Endothelial cell (in vitro differentiated cells): ENCODE measurements at regions not wholly inside any gene's neighbourhood (a gene's known extent, or its start where the extent isn't known, plus 50 kb on each side); places are given as distances from the start of the nearest gene placed in this dataset.

Experiments
- DNase-seq: peaks from one replicate; pipeline ENCODE4 v3.0.0; 2021; ENCODE audit warnings: low spot score
- H3K27ac Mint-ChIP-seq: one replicate; pipeline ENCODE4 v1.8.0; 2021; ENCODE audit warnings: mixed read lengths, inconsistent platforms; ENCODE audit not compliant: unreplicated experiment
- H3K27me3 Mint-ChIP-seq: one replicate; pipeline ENCODE4 v1.8.0; 2021; ENCODE audit warnings: mild to moderate bottlenecking, moderate library complexity, mixed read lengths, inconsistent platforms; ENCODE audit not compliant: unreplicated experiment
- H3K36me3 Mint-ChIP-seq: one replicate; pipeline ENCODE4 v1.8.0; 2021; ENCODE audit warnings: mild to moderate bottlenecking, low read depth, mixed read lengths, inconsistent platforms; ENCODE audit not compliant: unreplicated experiment
- H3K4me1 Mint-ChIP-seq: one replicate; pipeline ENCODE4 v1.8.0; 2021; ENCODE audit warnings: mild to moderate bottlenecking, mixed read lengths, inconsistent platforms; ENCODE audit not compliant: unreplicated experiment
- H3K4me3 Mint-ChIP-seq: one replicate; pipeline ENCODE4 v1.8.0; 2021; ENCODE audit warnings: mild to moderate bottlenecking, mixed read lengths, inconsistent platforms; ENCODE audit not compliant: unreplicated experiment
- H3K9me3 Mint-ChIP-seq: one replicate; pipeline ENCODE4 v1.8.0; 2021; ENCODE audit warnings: mixed read lengths, inconsistent platforms; ENCODE audit not compliant: unreplicated experiment
- TF ChIP-seq, protein P1 (sequence below): fragments of 200-600 bp; sonication (generic); IDR thresholded peaks from one replicate; pipeline ENCODE4 v1.5.0; 2021; ENCODE audit warnings: antibody characterized with exemption; ENCODE audit not compliant: unreplicated experiment

DNA sequence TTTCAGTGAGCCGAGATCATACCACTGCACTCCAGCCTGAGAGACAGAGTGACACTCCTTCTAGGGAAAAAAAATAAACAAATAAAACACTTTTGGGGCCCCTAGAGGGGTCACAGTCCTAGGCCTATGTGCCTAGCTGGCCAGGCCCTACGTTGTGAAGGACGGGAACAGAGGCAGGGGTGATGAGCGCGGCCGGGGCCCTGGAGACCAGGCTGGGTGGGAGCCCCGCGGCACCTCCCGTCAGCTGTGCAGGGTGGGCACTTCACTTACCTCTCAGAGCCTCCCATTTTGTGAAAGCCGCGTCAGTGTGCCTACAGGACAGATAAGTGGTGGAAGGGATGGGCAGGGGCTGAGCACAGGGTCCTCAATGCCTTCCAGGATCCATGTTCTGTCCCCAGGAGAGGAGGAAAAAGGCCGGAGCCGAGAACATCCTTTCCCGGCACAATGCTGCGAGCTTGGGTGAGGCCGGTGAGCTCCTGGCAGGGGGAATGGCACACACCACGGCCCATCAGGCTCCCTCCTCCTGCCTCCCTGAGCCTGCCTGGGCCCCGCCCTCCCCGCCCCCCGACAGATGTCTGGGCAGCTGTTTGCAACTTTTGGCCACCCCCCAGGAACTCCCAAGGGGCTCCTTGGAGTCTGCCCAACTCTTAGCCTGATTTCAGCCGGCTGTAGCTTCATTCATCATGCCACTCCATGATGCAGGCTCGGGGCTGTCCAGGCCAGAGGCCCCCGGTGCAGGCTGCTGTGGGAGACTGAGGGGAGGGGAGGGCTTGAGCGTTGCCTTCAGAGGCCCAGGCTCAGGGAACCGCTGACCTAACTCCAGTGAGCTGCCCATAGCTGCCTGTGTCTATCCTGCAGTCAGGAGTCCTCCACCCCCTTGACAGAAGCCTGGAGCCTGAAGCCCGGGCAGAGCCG, 196.5 kb downstream of the TFCP2L1 start:
- Mint-ChIP-seq H3K27me3 (no peaks in the 10 kb centered on the region), H3K36me3 (no peaks in the 10 kb centered on the region), H3K4me3 (no peak overlapping the region), H3K9me3 (no peaks in the 10 kb centered on the region), H3K27ac (no peak overlapping the region), H3K4me1 (no peaks in the 10 kb centered on the region)
- TF ChIP-seq, protein P1, sequence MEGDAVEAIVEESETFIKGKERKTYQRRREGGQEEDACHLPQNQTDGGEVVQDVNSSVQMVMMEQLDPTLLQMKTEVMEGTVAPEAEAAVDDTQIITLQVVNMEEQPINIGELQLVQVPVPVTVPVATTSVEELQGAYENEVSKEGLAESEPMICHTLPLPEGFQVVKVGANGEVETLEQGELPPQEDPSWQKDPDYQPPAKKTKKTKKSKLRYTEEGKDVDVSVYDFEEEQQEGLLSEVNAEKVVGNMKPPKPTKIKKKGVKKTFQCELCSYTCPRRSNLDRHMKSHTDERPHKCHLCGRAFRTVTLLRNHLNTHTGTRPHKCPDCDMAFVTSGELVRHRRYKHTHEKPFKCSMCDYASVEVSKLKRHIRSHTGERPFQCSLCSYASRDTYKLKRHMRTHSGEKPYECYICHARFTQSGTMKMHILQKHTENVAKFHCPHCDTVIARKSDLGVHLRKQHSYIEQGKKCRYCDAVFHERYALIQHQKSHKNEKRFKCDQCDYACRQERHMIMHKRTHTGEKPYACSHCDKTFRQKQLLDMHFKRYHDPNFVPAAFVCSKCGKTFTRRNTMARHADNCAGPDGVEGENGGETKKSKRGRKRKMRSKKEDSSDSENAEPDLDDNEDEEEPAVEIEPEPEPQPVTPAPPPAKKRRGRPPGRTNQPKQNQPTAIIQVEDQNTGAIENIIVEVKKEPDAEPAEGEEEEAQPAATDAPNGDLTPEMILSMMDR: no peak
- DNase-seq: no peak

DNA sequence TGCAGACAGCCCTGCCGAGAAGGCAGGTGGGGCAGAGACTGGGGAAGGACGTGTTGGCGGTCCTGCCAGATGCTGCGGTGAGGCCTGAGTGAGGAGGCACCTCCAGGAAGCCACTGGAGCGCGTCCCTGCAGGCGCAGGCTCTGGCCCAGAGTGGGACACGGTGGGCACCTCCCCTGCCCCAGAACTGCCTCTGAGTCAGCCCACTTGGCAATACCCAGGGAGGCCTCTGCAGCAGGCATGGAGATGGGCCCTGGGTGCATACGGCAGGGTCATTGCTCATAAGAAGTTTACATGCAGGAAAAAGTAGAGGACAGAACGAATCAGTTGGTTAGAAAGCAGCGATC, 195.9 kb downstream of the TFCP2L1 start:
- TF ChIP-seq, protein P1: no peak
- H3K9me3 Mint-ChIP-seq: no peaks in the 10 kb centered on the region
- H3K4me3 Mint-ChIP-seq: no peak overlapping the region
- no peaks in the 10 kb centered on the region for H3K4me1 Mint-ChIP-seq
- no peaks in the 10 kb centered on the region for H3K27me3 Mint-ChIP-seq
- DNase-seq: no peak
- no peaks in the 10 kb centered on the region for H3K36me3 Mint-ChIP-seq
- no peak overlapping the region for H3K27ac Mint-ChIP-seq

DNA sequence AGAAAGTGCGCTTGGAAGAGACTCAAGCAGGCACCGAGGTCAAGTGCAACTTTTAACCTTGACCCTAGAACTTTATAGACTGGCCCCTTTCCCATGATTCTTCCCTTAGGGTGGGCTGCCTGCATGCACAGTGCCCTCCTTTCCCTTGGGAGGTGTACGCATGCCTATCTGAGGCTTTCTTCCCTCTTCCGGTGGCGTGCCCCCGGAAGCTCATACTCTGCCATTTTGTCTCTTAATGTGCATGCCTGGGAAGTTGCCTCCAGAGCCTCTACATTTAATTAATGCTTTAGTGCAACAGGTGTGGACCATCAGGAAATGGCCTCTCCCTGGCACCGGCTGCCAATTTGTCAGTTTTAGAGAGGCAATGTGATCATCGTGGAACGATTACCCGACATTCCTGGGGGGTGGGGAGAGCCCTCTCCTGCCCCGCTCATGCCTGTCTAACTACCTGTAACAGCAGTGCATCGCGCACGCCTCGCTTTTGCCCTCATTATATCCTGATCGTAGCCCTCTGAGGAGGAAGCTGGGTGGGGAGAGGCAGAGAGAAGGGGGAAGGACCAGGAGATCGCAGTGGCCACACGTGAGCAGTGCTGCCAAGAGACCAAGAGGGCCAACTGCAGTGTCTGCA, 194.8 kb downstream of the TFCP2L1 start:
- Mint-ChIP-seq H3K4me3 (no peak overlapping the region), H3K27me3 (peaks cover 3% of the 10 kb centered on the region), H3K4me1 (no peaks in the 10 kb centered on the region), H3K36me3 (peaks cover 4% of the 10 kb centered on the region), H3K27ac (no peak overlapping the region), H3K9me3 (no peaks in the 10 kb centered on the region)
- TF ChIP-seq, protein P1: no peak
- DNase-seq: no peak

DNA sequence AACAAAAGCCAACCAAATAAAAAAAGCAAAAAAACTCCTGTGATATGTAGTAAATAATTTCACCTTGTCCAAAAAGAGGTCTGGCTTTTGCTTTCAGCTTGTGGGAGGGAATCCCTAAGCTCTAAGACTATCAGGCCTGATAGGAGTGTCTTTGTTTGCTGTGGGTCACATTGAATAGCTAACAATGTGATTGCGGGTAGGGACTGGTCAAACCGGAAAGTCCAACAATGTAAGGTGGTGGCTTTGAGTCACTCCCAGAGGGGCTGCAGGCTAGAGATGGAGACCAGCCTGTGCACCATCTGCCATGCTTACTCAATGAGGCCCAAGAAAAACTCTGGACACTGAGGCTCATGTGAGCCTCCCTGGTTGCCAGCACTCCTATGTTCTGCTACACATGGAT, 192.9 kb downstream of the TFCP2L1 start:
- Mint-ChIP-seq H3K4me1 (no peaks in the 10 kb centered on the region), H3K4me3 (no peak overlapping the region), H3K36me3 (peaks cover 4% of the 10 kb centered on the region), H3K27me3 (peaks cover 7% of the 10 kb centered on the region), H3K9me3 (no peaks in the 10 kb centered on the region), H3K27ac (no peak overlapping the region)
- no peak for DNase-seq
- TF ChIP-seq, protein P1: no peak

DNA sequence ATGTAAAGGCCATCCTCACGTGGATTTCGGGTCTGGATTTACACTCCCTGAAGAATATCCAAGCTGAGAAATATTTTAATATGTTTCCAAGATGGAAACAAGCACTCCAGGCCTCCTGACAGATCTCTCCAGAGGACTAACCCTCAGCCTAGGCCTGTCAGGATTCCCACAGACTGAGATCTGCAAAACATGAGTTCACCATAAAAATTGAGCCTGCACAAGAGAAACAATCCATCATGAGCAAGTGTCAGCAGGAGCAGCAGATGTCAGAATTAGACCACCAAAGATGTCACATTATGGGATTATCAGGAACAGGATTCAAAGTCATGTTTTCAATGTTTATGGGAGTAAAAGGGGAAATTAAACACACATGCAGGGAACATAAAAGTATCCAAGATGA, 191.3 kb downstream of the TFCP2L1 start:
- Mint-ChIP-seq H3K9me3 (no peaks in the 10 kb centered on the region), H3K27me3 (peaks cover 9% of the 10 kb centered on the region), H3K4me3 (no peak overlapping the region), H3K27ac (no peak overlapping the region), H3K4me1 (no peaks in the 10 kb centered on the region), H3K36me3 (peaks cover 4% of the 10 kb centered on the region)
- no peak for DNase-seq
- TF ChIP-seq, protein P1: no peak
